PFSK-1 (cell line): ENCODE measurements at regions not wholly inside any gene's neighbourhood (a gene's known extent, or its start where the extent isn't known, plus 50 kb on each side); places are given as distances from the start of the nearest gene placed in this dataset.

ENCODE experiments used
- FOXP2 ChIP-seq: optimal IDR thresholded peaks from 2 replicates; pipeline ENCODE3; 2011; ENCODE audit warnings: borderline replicate concordance, control low read depth, inconsistent platforms; ENCODE audit not compliant: insufficient read depth; ENCODE audit errors: extremely low read length, extremely low read depth
- POLR2AphosphoS5 ChIP-seq: IDR thresholded peaks from 2 replicates; pipeline ENCODE4 v1.6.1; 2012; ENCODE audit warnings: low read depth, mild to moderate bottlenecking, control low read depth, low read length, moderate library complexity
- SIN3A ChIP-seq: IDR thresholded peaks from 2 replicates; pipeline ENCODE4 v1.6.1; 2012; ENCODE audit warnings: mild to moderate bottlenecking, low read length, moderate library complexity, borderline replicate concordance; ENCODE audit not compliant: insufficient read depth
- TAF1 ChIP-seq: IDR thresholded peaks from 2 replicates; pipeline ENCODE4 v1.6.1; 2012; ENCODE audit warnings: low read length, control low read depth, borderline replicate concordance; ENCODE audit not compliant: insufficient read depth
- TF ChIP-seq, protein P1 (sequence below), 2 experiments: IDR thresholded peaks; 2 replicates each; pipeline versions ENCODE4 v1.6.1 to v1.8.0; 2011 to 2012; ENCODE audit warnings: low read depth in 2 of 2, low read length in 2 of 2, control low read depth in 1 of 2, inconsistent platforms in 1 of 2, mild to moderate bottlenecking in 1 of 2, moderate library complexity in 1 of 2; ENCODE audit not compliant: insufficient read depth in 1 of 2

DNA sequence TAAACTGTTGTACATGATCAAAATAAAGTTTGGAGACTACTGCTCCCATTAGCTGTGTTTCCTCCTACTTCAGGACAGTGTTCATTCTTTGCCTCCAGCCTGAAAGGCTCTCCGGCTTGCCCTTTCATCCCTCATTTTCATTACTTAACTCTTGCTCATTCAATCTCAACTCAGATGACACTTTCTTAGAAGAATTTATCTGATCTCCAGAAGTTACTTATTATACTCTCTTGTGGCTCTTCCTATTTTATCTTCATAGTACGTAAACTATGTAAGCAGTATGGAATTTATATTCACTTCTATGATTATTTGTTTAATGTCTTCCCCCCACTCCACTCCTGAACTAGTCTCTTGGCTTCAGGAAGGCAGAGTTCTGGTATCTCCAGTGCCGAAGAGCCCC is 1737.9 kb upstream of the C9orf72 start:
- TF ChIP-seq SIN3A (no peak), POLR2AphosphoS5 (no peak), FOXP2 (no peak), TAF1 (no peak)
- TF ChIP-seq, protein P1, sequence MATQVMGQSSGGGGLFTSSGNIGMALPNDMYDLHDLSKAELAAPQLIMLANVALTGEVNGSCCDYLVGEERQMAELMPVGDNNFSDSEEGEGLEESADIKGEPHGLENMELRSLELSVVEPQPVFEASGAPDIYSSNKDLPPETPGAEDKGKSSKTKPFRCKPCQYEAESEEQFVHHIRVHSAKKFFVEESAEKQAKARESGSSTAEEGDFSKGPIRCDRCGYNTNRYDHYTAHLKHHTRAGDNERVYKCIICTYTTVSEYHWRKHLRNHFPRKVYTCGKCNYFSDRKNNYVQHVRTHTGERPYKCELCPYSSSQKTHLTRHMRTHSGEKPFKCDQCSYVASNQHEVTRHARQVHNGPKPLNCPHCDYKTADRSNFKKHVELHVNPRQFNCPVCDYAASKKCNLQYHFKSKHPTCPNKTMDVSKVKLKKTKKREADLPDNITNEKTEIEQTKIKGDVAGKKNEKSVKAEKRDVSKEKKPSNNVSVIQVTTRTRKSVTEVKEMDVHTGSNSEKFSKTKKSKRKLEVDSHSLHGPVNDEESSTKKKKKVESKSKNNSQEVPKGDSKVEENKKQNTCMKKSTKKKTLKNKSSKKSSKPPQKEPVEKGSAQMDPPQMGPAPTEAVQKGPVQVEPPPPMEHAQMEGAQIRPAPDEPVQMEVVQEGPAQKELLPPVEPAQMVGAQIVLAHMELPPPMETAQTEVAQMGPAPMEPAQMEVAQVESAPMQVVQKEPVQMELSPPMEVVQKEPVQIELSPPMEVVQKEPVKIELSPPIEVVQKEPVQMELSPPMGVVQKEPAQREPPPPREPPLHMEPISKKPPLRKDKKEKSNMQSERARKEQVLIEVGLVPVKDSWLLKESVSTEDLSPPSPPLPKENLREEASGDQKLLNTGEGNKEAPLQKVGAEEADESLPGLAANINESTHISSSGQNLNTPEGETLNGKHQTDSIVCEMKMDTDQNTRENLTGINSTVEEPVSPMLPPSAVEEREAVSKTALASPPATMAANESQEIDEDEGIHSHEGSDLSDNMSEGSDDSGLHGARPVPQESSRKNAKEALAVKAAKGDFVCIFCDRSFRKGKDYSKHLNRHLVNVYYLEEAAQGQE (IDR thresholded peaks at IDR 0.05; ENCODE audit: insufficient read depth in 1 of 2, low read depth in 2 of 2, low read length in 2 of 2) = no peak

DNA sequence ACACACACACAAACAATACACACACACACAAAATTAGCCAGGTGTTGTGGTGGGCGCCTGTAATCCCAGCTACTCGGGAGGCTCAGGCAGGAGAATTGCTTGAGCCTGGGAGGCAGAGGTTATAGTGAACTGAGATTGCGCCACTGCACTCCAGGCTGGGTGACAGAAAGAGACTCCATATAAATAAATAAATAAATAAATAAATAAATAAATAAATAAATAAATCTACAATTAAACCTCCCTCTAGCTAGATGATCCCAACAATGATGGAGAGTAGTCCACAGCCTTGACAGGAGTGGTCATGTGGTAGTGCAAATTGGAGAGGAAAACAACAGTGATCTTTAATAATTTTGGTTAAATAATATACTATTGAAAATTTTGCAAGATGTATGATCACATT is 1739.0 kb upstream of the C9orf72 start:
- no peak for TF ChIP-seq FOXP2
- TF ChIP-seq, protein P1 (IDR thresholded peaks at IDR 0.05; ENCODE audit: insufficient read depth in 1 of 2, low read depth in 2 of 2, low read length in 2 of 2) = no peak
- TF ChIP-seq SIN3A = no peak
- no peak for TF ChIP-seq TAF1
- no peak for TF ChIP-seq POLR2AphosphoS5

DNA sequence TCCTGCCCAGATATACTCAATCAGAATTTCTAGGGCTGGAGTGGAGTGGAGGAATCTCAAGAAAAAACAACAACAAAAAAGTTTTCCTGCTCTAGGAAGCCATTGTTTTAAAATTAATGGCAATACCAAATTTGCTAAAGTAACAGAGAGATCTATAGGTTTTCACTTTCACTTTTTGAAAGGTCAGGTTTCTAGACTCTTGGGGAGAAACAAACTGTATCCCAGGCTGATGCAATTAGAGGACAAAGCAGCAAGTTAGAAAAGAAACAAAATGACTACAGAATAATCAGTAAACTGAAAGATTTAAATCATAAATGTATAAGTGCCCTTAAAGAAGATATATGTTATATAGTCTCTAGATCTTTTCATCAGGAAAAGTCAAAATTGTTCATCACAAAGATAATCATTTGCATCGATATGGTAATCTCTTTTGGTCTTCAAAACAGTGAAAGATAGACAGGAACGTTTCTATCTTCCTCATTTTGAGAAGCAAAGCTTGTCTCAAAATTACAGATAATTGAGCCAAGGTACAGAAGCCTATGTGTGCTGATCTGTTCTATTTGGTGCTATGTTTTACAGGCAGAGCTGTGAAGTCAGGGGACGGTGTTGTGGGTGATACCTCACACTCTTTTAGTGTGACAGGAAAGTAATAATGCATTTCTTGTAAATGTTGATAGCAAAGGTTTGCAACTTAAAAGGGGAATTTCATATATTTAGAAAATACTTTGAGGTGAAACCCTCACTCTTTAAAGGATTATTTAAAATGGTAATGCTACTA is 1746.6 kb upstream of the C9orf72 start:
- TF ChIP-seq TAF1 (no peak), POLR2AphosphoS5 (no peak), SIN3A (no peak), FOXP2 (no peak)
- TF ChIP-seq, protein P1 (IDR thresholded peaks at IDR 0.05; ENCODE audit: insufficient read depth in 1 of 2, low read depth in 2 of 2, low read length in 2 of 2) = no peak

DNA sequence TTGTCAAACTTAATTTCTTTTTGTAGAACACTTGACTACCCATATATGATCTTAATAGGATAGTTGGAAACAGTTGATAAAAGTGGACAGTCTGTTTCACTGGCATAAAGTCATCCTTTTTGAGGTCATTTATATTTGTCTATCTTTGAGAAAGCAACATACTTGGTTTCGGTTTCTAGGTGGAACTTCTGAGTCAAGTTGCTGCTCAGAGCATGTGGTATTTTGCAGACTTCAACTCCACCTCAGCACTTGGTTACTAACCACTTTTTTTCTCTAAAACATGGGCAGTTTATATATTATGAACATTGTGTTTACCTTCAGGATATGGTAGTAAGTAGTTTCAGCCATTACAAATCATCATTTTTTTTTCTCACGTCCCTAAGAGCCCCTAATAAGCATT is 1749.0 kb upstream of the C9orf72 start:
- no peak for TF ChIP-seq FOXP2
- TF ChIP-seq POLR2AphosphoS5 = no peak
- no peak for TF ChIP-seq SIN3A
- TF ChIP-seq, protein P1 (IDR thresholded peaks at IDR 0.05; ENCODE audit: insufficient read depth in 1 of 2, low read depth in 2 of 2, low read length in 2 of 2) = no peak
- TF ChIP-seq TAF1 = no peak
